GM12864 (cell line): ENCODE measurements at regions not wholly inside any gene's neighbourhood (a gene's known extent, or its start where the extent isn't known, plus 50 kb on each side); places are given as distances from the start of the nearest gene placed in this dataset.

Experiments
- DNase-seq: peaks from one replicate; pipeline ENCODE4 v3.0.0-alpha.2; 2011; ENCODE audit warnings: low read depth
- H3K4me3 ChIP-seq: 2 replicates; pipeline ENCODE4 v1.5.1; 2011; ENCODE audit warnings: mild to moderate bottlenecking, low read depth, low read length, control low read depth
- CTCF ChIP-seq: IDR thresholded peaks from 2 replicates; pipeline ENCODE4 v1.5.1; 2011; ENCODE audit warnings: low read depth, mild to moderate bottlenecking, moderate library complexity, low read length, control low read depth, inconsistent platforms; ENCODE audit errors: missing control alignments

GRCh38 chr2:129437725-129438124, 541.7 kb upstream of the RAB6C start:
- no peak overlapping the region for H3K4me3 ChIP-seq
- no peak for TF ChIP-seq CTCF
- DNase-seq: no peak

- no peak for TF ChIP-seq CTCF
- H3K4me3 ChIP-seq: no peak overlapping the region
- DNase-seq: no peak
These were observed 540.9 kb upstream of the RAB6C start for GRCh38 chr2:129438501-129439057.

- no peak overlapping the region for H3K4me3 ChIP-seq
- TF ChIP-seq CTCF: no peak
- no peak for DNase-seq
These were observed 539.8 kb upstream of the RAB6C start for GRCh38 chr2:129439406-129440302.

- no peak overlapping the region for H3K4me3 ChIP-seq
- TF ChIP-seq CTCF: no peak
- no peak for DNase-seq
These were observed 537.9 kb upstream of the RAB6C start for GRCh38 chr2:129441610-129442009.

- TF ChIP-seq CTCF: no peak
- H3K4me3 ChIP-seq: peak overlapping the region; percentile 42
- DNase-seq: no peak
These were observed 536.1 kb upstream of the RAB6C start for GRCh38 chr2:129443235-129443864.

GRCh38 chr2:129443865-129444739, 535.4 kb upstream of the RAB6C start:
- TF ChIP-seq CTCF: no peak
- H3K4me3 ChIP-seq: no peak overlapping the region
- DNase-seq: no peak
